C4-2B (cell line): ENCODE measurements at regions not wholly inside any gene's neighbourhood (a gene's known extent, or its start where the extent isn't known, plus 50 kb on each side); places are given as distances from the start of the nearest gene placed in this dataset.

ENCODE experiments used
- H3K27ac ChIP-seq: fragments of 450-650 bp; 2 replicates; pipeline ENCODE4 v1.5.1; 2017
- ZFX ChIP-seq: fragments of 450-650 bp; IDR thresholded peaks from 2 replicates; pipeline ENCODE4 v1.6.1; 2017
- TF ChIP-seq, protein P1 (sequence below): fragments of 450-650 bp; conservative IDR thresholded peaks from 2 replicates; pipeline ENCODE4 v1.5.1; 2017; ENCODE audit warnings: mild to moderate bottlenecking

DNA sequence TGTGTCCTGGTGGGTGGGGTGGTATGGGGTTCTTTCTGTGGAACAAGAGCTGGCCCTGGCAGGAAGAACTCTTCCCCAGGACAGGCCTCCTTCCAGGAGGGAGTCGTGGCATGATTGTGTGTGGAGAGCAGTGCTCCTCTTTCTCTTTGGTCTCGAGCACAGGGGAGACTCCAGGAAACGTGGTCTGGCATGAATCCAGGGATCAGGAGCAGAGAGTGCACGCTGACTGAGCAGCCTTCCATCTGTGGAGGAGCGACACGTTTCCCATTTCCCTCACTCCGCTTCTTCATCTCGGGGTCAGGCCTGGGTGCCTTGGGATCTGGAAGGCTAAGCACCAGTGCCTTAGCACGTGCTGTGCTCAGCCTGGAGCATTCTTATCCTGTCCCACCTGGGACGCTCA is 132.0 kb upstream of the HDAC4 start:
- TF ChIP-seq, protein P1, sequence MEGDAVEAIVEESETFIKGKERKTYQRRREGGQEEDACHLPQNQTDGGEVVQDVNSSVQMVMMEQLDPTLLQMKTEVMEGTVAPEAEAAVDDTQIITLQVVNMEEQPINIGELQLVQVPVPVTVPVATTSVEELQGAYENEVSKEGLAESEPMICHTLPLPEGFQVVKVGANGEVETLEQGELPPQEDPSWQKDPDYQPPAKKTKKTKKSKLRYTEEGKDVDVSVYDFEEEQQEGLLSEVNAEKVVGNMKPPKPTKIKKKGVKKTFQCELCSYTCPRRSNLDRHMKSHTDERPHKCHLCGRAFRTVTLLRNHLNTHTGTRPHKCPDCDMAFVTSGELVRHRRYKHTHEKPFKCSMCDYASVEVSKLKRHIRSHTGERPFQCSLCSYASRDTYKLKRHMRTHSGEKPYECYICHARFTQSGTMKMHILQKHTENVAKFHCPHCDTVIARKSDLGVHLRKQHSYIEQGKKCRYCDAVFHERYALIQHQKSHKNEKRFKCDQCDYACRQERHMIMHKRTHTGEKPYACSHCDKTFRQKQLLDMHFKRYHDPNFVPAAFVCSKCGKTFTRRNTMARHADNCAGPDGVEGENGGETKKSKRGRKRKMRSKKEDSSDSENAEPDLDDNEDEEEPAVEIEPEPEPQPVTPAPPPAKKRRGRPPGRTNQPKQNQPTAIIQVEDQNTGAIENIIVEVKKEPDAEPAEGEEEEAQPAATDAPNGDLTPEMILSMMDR = no peak
- no peak for TF ChIP-seq ZFX
- no peak overlapping the region for H3K27ac ChIP-seq

DNA sequence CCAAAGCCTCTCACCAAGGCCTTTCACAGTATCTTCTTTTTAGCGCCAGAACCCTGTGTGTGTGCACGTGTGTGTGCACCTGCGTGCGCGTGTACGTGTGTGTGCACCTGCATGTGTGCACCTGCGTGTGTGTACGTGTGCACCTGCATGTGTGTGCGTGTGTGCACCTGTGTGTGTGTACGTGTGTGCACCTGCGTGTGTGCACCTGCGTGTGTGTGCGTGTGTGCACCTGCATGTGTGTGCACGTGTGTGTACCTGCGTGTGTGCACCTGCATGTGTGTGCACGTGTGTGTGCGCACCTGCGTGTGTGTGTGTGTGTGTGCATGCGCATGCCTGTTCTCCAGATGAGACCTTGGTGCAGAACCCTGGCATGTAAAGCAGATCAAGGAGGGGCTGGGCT is 131.4 kb upstream of the HDAC4 start:
- no peak overlapping the region for H3K27ac ChIP-seq
- TF ChIP-seq, protein P1 = no peak
- no peak for TF ChIP-seq ZFX

GRCh38 chr2:239531456-239532241 is 130.8 kb upstream of the HDAC4 start:
- no peak for TF ChIP-seq ZFX
- TF ChIP-seq, protein P1 = no peak
- H3K27ac ChIP-seq = no peak overlapping the region

- no peak for TF ChIP-seq ZFX
- TF ChIP-seq, protein P1 = no peak
- no peak overlapping the region for H3K27ac ChIP-seq
Measured at GRCh38 chr2:239530749-239531316, 130.0 kb upstream of the HDAC4 start.

- no peak overlapping the region for H3K27ac ChIP-seq
- TF ChIP-seq, protein P1 = no peak
- no peak for TF ChIP-seq ZFX
Measured at GRCh38 chr2:239529313-239530015, 128.6 kb upstream of the HDAC4 start.

DNA sequence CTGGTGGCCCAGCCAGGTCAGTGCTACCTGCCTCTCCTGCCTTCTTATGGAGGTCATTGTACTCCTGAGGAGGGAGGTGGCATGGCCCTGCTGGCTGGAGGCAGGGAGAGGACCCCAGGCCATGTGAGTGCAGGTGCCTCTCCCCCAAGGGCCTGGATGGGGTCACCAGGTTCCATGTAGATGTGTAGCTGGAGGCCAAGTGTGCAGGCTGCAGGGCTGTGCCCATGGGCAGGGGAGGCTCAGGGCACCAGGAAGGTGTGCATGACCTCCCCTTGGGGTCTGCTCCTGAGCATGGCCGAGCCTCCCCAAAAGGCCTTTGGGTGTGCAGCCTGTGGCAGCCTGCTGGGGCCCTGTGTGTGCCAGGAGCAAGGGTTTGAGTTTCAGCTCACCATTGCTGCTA is 128.1 kb upstream of the HDAC4 start:
- TF ChIP-seq, protein P1 = no peak
- no peak for TF ChIP-seq ZFX
- no peak overlapping the region for H3K27ac ChIP-seq

DNA sequence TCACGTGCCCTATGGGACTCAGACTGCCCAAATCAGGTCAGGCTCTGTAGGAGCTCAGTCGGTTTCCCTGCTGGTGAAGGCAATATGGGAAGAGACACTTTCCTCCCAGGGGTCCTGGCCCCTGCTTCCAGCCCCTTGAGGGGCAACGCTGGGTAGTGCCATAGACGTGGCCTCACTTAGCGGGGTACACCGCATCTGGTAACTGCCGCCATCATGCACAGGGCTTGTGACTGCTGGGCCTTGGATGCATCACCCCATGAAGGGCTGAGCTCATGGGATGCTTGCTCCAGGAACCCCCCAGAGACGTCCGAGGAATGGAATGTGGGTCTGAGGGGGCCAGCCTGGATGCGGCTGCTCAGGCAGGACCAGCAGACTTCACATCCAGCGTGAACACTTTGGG is 127.3 kb upstream of the HDAC4 start:
- TF ChIP-seq ZFX = no peak
- TF ChIP-seq, protein P1 = no peak
- no peak overlapping the region for H3K27ac ChIP-seq
